Neural cell (in vitro differentiated cells): ENCODE measurements at regions not wholly inside any gene's neighbourhood (a gene's known extent, or its start where the extent isn't known, plus 50 kb on each side); places are given as distances from the start of the nearest gene placed in this dataset.
A peak's percentile ranks its signal among the peaks of the same experiment; 100 is the strongest.

Experiments
- H2AFZ ChIP-seq: fragments of 200-600, 300-800 bp; sonication (generic), shearing (Covaris generic); 2 replicates; pipeline ENCODE4 v1.6.0; 2014; ENCODE audit warnings: low read depth, mild to moderate bottlenecking, antibody characterized with exemption, low read length, moderate library complexity
- H3F3A ChIP-seq: fragments of 200-600 bp; shearing (Covaris generic); 2 replicates; pipeline ENCODE4 v1.6.1; 2016; ENCODE audit warnings: mild to moderate bottlenecking, moderate library complexity, mixed read lengths, antibody characterized with exemption, low read length; ENCODE audit not compliant: insufficient read depth, poor library complexity, severe bottlenecking
- H3K27ac ChIP-seq: fragments of 200-600, 300-800 bp; sonication (generic), shearing (Covaris generic); 2 replicates; pipeline ENCODE4 v1.5.1; 2014; ENCODE audit warnings: mild to moderate bottlenecking, low read length, moderate library complexity
- H3K27me3 ChIP-seq: fragments of 300-800, 200-600 bp; sonication (generic), shearing (Covaris generic); 2 replicates; pipeline ENCODE4 v1.6.0; 2014; ENCODE audit warnings: mild to moderate bottlenecking, low read depth, low read length, moderate library complexity; ENCODE audit not compliant: insufficient read depth
- H3K36me3 ChIP-seq: fragments of 300-800, 200-600 bp; sonication (generic), shearing (Covaris generic); 2 replicates; pipeline ENCODE4 v1.5.1; 2014; ENCODE audit warnings: mild to moderate bottlenecking, antibody characterized with exemption, low read length, moderate library complexity; ENCODE audit not compliant: insufficient read depth
- H3K4me2 ChIP-seq: fragments of 300-800, 200-600 bp; sonication (generic), shearing (Covaris generic); 2 replicates; pipeline ENCODE4 v1.6.0; 2014; ENCODE audit warnings: mild to moderate bottlenecking, low read length
- H3K4me3 ChIP-seq: fragments of 300-800, 200-600 bp; sonication (generic), shearing (Covaris generic); 2 replicates; pipeline ENCODE4 v1.5.1; 2014; ENCODE audit warnings: mild to moderate bottlenecking, low read length, moderate library complexity
- H3K79me2 ChIP-seq: fragments of 200-600 bp; shearing (Covaris generic); replicated peaks from 2 replicates; pipeline ENCODE4 v1.6.0; 2014; ENCODE audit warnings: mild to moderate bottlenecking, low read length, moderate library complexity; ENCODE audit not compliant: insufficient read depth
- H3K9ac ChIP-seq: fragments of 300-800, 200-600 bp; sonication (generic), shearing (Covaris generic); 2 replicates; pipeline ENCODE4 v1.6.1; 2016; ENCODE audit warnings: mild to moderate bottlenecking, low read length, mixed read lengths
- H3K9me2 ChIP-seq: fragments of 200-600 bp; shearing (Covaris generic); 2 replicates; pipeline ENCODE4 v1.6.1; 2016; ENCODE audit warnings: mild to moderate bottlenecking, low read length, mixed read lengths; ENCODE audit not compliant: insufficient read depth
- H3K9me3 ChIP-seq: fragments of 200-600, 300-800 bp; sonication (generic), shearing (Covaris generic); 2 replicates; pipeline ENCODE4 v1.6.1; 2016; ENCODE audit warnings: mild to moderate bottlenecking, mixed run types, low read length, moderate library complexity, mixed read lengths
- H4K20me1 ChIP-seq: fragments of 200-600 bp; shearing (Covaris generic); 2 replicates; pipeline ENCODE4 v1.6.1; 2016; ENCODE audit warnings: mild to moderate bottlenecking, mixed run types; ENCODE audit not compliant: insufficient read depth
- EP300 ChIP-seq: fragments of 450-650 bp; conservative IDR thresholded peaks from 2 replicates; pipeline ENCODE4 v1.6.1; 2014; ENCODE audit warnings: antibody characterized with exemption, mild to moderate bottlenecking, moderate library complexity; ENCODE audit not compliant: poor library complexity, severe bottlenecking
- EZH2 ChIP-seq: fragments of 200-600, 300-800 bp; shearing (Covaris generic), sonication (generic); IDR thresholded peaks from 2 replicates; pipeline ENCODE4 v1.6.1; 2014; ENCODE audit warnings: antibody characterized with exemption, low read length, borderline replicate concordance, mild to moderate bottlenecking; ENCODE audit not compliant: insufficient read depth, poor library complexity, severe bottlenecking
- MXI1 ChIP-seq: fragments of 450-650 bp; conservative IDR thresholded peaks from 2 replicates; pipeline ENCODE4 v1.6.1; 2014; ENCODE audit warnings: antibody characterized with exemption, mild to moderate bottlenecking; ENCODE audit not compliant: poor library complexity, severe bottlenecking
- POLR2AphosphoS5 ChIP-seq: IDR thresholded peaks from 2 replicates; pipeline ENCODE4 v1.6.1; 2012
- RAD21 ChIP-seq: fragments of 450-650 bp; conservative IDR thresholded peaks from 2 replicates; pipeline ENCODE4 v1.6.1; 2014; ENCODE audit warnings: antibody characterized with exemption, mild to moderate bottlenecking, moderate library complexity
- SMC3 ChIP-seq: fragments of 450-650 bp; conservative IDR thresholded peaks from 2 replicates; pipeline ENCODE4 v1.6.1; 2014; ENCODE audit warnings: antibody characterized with exemption, mild to moderate bottlenecking, moderate library complexity; ENCODE audit not compliant: poor library complexity
- TAF1 ChIP-seq: IDR thresholded peaks from 2 replicates; pipeline ENCODE4 v1.6.1; 2012; ENCODE audit warnings: low read depth
- TF ChIP-seq, protein P1 (sequence below): fragments of 450-650 bp; IDR thresholded peaks from 2 replicates; pipeline ENCODE4 v1.5.1; 2014; ENCODE audit warnings: antibody characterized with exemption, mild to moderate bottlenecking, moderate library complexity; ENCODE audit not compliant: poor library complexity, severe bottlenecking
- TF ChIP-seq, protein P2 (sequence below): IDR thresholded peaks from 2 replicates; pipeline ENCODE4 v1.6.1; 2012; ENCODE audit warnings: borderline replicate concordance

DNA sequence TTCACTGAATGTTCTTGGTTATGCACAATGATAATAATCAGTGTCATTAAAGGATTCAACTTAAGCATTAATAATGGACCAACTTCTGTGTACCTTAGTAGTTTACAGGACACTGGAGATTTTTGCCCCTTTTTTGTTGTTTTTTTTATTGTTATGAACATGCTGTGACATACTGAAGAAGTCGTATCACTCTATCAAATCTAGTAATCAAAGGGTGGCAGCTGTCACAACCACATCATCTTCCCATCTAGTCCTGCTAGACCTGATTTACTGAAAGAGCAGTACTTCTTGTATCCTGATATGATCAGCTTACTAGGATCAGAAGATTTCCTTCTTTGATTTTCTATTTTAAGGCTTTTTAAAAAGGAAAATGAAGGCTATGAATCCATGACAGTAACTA is 504.6 kb upstream of the CELF2 start:
- Histone ChIP-seq H3K4me2 (no peak overlapping the region), H3K36me3 (no peaks in the 10 kb centered on the region), H4K20me1 (no peaks in the 10 kb centered on the region), H2AFZ (no peak overlapping the region), H3K79me2 (no peaks in the 10 kb centered on the region), H3F3A (no peaks in the 10 kb centered on the region), H3K9me3 (no peaks in the 10 kb centered on the region), H3K27me3 (no peaks in the 10 kb centered on the region), H3K27ac (no peak overlapping the region), H3K9ac (no peak overlapping the region), H3K9me2 (no peaks in the 10 kb centered on the region), H3K4me3 (no peak overlapping the region)
- TF ChIP-seq MXI1 = no peak
- no peak for TF ChIP-seq RAD21
- TF ChIP-seq, protein P1, sequence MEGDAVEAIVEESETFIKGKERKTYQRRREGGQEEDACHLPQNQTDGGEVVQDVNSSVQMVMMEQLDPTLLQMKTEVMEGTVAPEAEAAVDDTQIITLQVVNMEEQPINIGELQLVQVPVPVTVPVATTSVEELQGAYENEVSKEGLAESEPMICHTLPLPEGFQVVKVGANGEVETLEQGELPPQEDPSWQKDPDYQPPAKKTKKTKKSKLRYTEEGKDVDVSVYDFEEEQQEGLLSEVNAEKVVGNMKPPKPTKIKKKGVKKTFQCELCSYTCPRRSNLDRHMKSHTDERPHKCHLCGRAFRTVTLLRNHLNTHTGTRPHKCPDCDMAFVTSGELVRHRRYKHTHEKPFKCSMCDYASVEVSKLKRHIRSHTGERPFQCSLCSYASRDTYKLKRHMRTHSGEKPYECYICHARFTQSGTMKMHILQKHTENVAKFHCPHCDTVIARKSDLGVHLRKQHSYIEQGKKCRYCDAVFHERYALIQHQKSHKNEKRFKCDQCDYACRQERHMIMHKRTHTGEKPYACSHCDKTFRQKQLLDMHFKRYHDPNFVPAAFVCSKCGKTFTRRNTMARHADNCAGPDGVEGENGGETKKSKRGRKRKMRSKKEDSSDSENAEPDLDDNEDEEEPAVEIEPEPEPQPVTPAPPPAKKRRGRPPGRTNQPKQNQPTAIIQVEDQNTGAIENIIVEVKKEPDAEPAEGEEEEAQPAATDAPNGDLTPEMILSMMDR = no peak
- TF ChIP-seq, protein P2, sequence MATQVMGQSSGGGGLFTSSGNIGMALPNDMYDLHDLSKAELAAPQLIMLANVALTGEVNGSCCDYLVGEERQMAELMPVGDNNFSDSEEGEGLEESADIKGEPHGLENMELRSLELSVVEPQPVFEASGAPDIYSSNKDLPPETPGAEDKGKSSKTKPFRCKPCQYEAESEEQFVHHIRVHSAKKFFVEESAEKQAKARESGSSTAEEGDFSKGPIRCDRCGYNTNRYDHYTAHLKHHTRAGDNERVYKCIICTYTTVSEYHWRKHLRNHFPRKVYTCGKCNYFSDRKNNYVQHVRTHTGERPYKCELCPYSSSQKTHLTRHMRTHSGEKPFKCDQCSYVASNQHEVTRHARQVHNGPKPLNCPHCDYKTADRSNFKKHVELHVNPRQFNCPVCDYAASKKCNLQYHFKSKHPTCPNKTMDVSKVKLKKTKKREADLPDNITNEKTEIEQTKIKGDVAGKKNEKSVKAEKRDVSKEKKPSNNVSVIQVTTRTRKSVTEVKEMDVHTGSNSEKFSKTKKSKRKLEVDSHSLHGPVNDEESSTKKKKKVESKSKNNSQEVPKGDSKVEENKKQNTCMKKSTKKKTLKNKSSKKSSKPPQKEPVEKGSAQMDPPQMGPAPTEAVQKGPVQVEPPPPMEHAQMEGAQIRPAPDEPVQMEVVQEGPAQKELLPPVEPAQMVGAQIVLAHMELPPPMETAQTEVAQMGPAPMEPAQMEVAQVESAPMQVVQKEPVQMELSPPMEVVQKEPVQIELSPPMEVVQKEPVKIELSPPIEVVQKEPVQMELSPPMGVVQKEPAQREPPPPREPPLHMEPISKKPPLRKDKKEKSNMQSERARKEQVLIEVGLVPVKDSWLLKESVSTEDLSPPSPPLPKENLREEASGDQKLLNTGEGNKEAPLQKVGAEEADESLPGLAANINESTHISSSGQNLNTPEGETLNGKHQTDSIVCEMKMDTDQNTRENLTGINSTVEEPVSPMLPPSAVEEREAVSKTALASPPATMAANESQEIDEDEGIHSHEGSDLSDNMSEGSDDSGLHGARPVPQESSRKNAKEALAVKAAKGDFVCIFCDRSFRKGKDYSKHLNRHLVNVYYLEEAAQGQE = no peak
- peak; percentile 83 for TF ChIP-seq POLR2AphosphoS5
- TF ChIP-seq SMC3 = peak; percentile 13
- no peak for TF ChIP-seq EZH2
- no peak for TF ChIP-seq TAF1
- peak; percentile 93 for TF ChIP-seq EP300

DNA sequence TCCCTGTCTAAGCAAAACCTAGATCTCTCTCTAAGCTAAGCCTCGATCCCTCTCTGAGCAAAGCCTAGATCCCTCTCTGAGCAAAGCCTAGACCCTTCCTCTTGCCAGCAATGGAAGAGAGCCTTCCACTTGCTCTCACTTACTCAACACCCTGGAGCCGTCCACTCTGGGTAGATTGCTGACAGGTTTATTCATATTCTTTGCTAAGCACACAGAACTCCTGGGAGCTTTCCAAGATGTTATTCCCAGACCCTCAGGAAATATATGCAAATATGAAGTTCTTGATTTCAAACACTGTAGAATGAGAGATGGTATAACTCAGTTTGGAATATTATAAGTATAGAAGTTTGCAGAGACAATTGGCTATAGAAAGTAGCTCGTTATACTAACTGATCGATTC is 503.8 kb upstream of the CELF2 start:
- no peak overlapping the region for H3K4me3 ChIP-seq
- H4K20me1 ChIP-seq = no peaks in the 10 kb centered on the region
- H3K9ac ChIP-seq = no peak overlapping the region
- no peak overlapping the region for H3K27ac ChIP-seq
- H3F3A ChIP-seq = no peaks in the 10 kb centered on the region
- TF ChIP-seq POLR2AphosphoS5 = no peak
- no peak for TF ChIP-seq EP300
- TF ChIP-seq, protein P2 = no peak
- TF ChIP-seq EZH2 = no peak
- no peak for TF ChIP-seq SMC3
- TF ChIP-seq, protein P1 = no peak
- TF ChIP-seq RAD21 = no peak
- no peak for TF ChIP-seq TAF1
- no peak for TF ChIP-seq MXI1
- H3K9me3 ChIP-seq = no peaks in the 10 kb centered on the region
- H3K4me2 ChIP-seq = no peak overlapping the region
- no peak overlapping the region for H2AFZ ChIP-seq
- H3K27me3 ChIP-seq = no peaks in the 10 kb centered on the region
- H3K79me2 ChIP-seq = no peaks in the 10 kb centered on the region
- no peaks in the 10 kb centered on the region for H3K36me3 ChIP-seq
- H3K9me2 ChIP-seq = no peaks in the 10 kb centered on the region
